CD8-positive, alpha-beta memory T cell (primary cell): ENCODE measurements at regions not wholly inside any gene's neighbourhood (a gene's known extent, or its start where the extent isn't known, plus 50 kb on each side); places are given as distances from the start of the nearest gene placed in this dataset.
A peak's percentile ranks its signal among the peaks of the same experiment; 100 is the strongest.
"Not testable (repeated sequence)": the region's sequence is repeated elsewhere in the genome, so short reads cannot be mapped to it uniquely, and the experiment has no call there.

Source experiments
- CTCF ChIA-PET: fragments of 350-600 bp; sonication (Branson Sonifier 250); formaldehyde crosslinking; loops from one replicate; lab custom pipeline; 2021; ENCODE audit warnings: antibody characterized with exemption; lab: Charles Lee
- POLR2A ChIA-PET: fragments of 350-600 bp; sonication (Branson Sonifier 250); formaldehyde crosslinking; loops from one replicate; lab custom pipeline; 2021; ENCODE audit warnings: antibody characterized with exemption; lab: Charles Lee
- DNase-seq, 5 donors: peaks; one replicate each; pipeline versions ENCODE4 v3.0.0 to v3.0.0-alpha.2; 2020 to 2022; ENCODE audit warnings: mixed read lengths in 1 of 5
- H3K27ac ChIP-seq: one replicate; pipeline ENCODE4 v1.7.0; 2013; ENCODE audit warnings: low read depth, mild to moderate bottlenecking, low read length, moderate library complexity
- H3K27me3 ChIP-seq: 2 replicates; pipeline ENCODE4 v1.7.0; 2013; ENCODE audit warnings: low read length, mild to moderate bottlenecking; ENCODE audit not compliant: insufficient read depth, poor library complexity, severe bottlenecking
- H3K36me3 ChIP-seq: 2 replicates; pipeline ENCODE4 v1.7.0; 2013; ENCODE audit warnings: mild to moderate bottlenecking, low read length, moderate library complexity; ENCODE audit not compliant: insufficient read depth
- H3K4me1 ChIP-seq: 2 replicates; pipeline ENCODE4 v1.7.0; 2013; ENCODE audit warnings: mild to moderate bottlenecking, low read length, moderate library complexity; ENCODE audit not compliant: insufficient read depth
- H3K4me3 ChIP-seq: 2 replicates; pipeline ENCODE4 v1.7.0; 2013; ENCODE audit warnings: mild to moderate bottlenecking, low read length
- H3K9me3 ChIP-seq: 2 replicates; pipeline ENCODE4 v1.7.0; 2013; ENCODE audit warnings: mild to moderate bottlenecking, low read length
- H3K27ac Mint-ChIP-seq, 8 donors: one replicate each; pipeline ENCODE4 v1.8.0; 2020 to 2021; ENCODE audit warnings: mixed read lengths in 8 of 8, mild to moderate bottlenecking in 6 of 8, inconsistent platforms in 3 of 8, moderate library complexity in 3 of 8
- H3K27me3 Mint-ChIP-seq, 2 donors: one replicate each; pipeline ENCODE4 v1.8.0; 2020 to 2021; ENCODE audit warnings: mixed read lengths in 2 of 2, mild to moderate bottlenecking in 1 of 2, moderate library complexity in 1 of 2
- H3K36me3 Mint-ChIP-seq, 3 donors: one replicate each; pipeline ENCODE4 v1.8.0; 2020 to 2021; ENCODE audit warnings: mixed read lengths in 3 of 3, inconsistent platforms in 1 of 3, mild to moderate bottlenecking in 1 of 3
- H3K4me1 Mint-ChIP-seq, 3 donors: one replicate each; pipeline ENCODE4 v1.8.0; 2020 to 2021; ENCODE audit warnings: mixed read lengths in 3 of 3, inconsistent platforms in 1 of 3, mild to moderate bottlenecking in 1 of 3
- H3K4me3 Mint-ChIP-seq, 7 donors: one replicate each; pipeline ENCODE4 v1.8.0; 2020 to 2021; ENCODE audit warnings: mixed read lengths in 7 of 7, mild to moderate bottlenecking in 6 of 7, moderate library complexity in 4 of 7, inconsistent platforms in 2 of 7
- H3K9me3 Mint-ChIP-seq, 5 donors: one replicate each; pipeline ENCODE4 v1.8.0; 2020 to 2022; ENCODE audit warnings: mixed read lengths in 5 of 5, mild to moderate bottlenecking in 3 of 5, moderate library complexity in 2 of 5, inconsistent platforms in 1 of 5

DNA sequence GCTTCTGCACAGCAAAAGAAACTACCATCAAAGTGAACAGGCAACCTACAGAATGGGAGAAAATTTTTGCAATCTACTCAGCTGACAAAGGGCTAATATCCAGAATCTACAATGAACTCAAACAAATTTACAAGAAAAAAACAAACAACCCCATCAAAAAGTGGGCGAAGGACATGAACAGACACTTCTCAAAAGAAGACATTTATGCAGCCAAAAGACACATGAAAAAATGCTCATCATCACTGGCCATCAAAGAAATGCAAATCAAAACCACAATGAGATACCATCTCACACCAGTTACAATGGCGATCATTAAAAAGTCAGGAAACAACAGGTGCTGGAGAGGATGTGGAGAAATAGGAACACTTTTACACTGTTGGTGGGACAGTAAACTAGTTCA, 132.0 kb downstream of the ZFAND4 start:
- H3K27ac ChIP-seq, H3K36me3 ChIP-seq, H3K27ac Mint-ChIP-seq, POLR2A ChIA-PET, DNase-seq, H3K9me3 Mint-ChIP-seq, H3K4me1 ChIP-seq, H3K4me3 ChIP-seq, H3K9me3 ChIP-seq, CTCF ChIA-PET, H3K27me3 ChIP-seq, H3K27me3 Mint-ChIP-seq, H3K4me3 Mint-ChIP-seq: not testable (repeated sequence)
- H3K4me1 Mint-ChIP-seq = peaks cover 23 to 34% (median 29%) of the 10 kb centered on the region in 3 donors
- H3K36me3 Mint-ChIP-seq = peaks cover 7 to 15% (median 11%) of the 10 kb centered on the region in 3 donors

DNA sequence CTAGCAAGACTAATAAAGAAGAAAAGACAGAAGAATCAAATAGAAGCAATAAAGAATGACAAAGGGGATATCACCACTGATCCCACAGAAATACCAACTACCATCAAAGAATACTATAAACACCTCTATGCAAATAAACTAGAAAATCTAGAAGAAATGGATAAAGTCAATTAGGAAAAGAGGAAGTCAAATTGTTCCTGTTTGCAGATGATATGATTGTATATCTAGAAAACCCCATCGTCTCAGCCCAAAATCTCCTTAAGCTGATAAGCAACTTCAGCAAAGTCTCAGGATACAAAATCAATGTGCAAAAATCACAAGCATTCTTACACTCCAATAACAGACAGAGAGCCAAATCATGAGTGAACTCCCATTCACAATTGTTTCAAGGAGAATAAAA, 133.0 kb downstream of the ZFAND4 start:
- H3K36me3 ChIP-seq, POLR2A ChIA-PET, H3K9me3 Mint-ChIP-seq, H3K27me3 Mint-ChIP-seq, H3K4me1 ChIP-seq, H3K27ac ChIP-seq, H3K27me3 ChIP-seq, H3K4me3 Mint-ChIP-seq, H3K9me3 ChIP-seq, DNase-seq, H3K27ac Mint-ChIP-seq, CTCF ChIA-PET, H3K4me3 ChIP-seq: not testable (repeated sequence)
- Mint-ChIP-seq H3K4me1 (peaks cover 23 to 35% (median 26%) of the 10 kb centered on the region in 3 donors), H3K36me3 (peaks cover 5 to 15% (median 10%) of the 10 kb centered on the region in 3 donors)

DNA sequence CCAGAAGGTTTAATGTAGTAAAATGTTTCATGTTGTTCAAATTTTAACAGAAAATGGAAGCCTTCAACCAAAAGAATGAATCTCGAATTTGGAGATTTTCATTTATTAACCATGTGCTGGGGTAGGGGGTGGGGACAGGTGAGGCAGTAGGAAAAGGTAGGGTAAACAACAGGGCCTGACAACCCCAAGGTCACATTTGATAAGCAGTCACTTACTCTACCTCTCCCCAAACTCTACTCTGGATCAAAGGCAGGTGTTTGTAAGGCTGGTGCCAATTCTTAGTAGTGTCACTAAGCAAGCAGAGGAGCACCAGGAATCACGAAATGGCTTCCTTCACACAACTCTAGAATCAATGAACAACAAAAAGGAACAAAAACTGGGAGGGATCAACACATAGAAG, 138.0 kb downstream of the ZFAND4 start:
- peaks cover 10 to 36% (median 22%) of the 10 kb centered on the region in 3 donors for H3K36me3 Mint-ChIP-seq
- peaks cover 0 to 2% (median 0%) of the 10 kb centered on the region in 5 donors for H3K9me3 Mint-ChIP-seq
- H3K4me3 ChIP-seq = no peak overlapping the region
- H3K4me1 Mint-ChIP-seq = peaks cover 25 to 54% (median 26%) of the 10 kb centered on the region in 3 donors
- peaks cover 5% of the 10 kb centered on the region for H3K36me3 ChIP-seq
- DNase-seq = no peak
- H3K27me3 ChIP-seq = no peaks in the 10 kb centered on the region
- H3K27ac ChIP-seq = no peak overlapping the region
- no peaks in the 10 kb centered on the region for H3K4me1 ChIP-seq
- CTCF ChIA-PET = no interaction called here
- POLR2A ChIA-PET = no interaction called here
- H3K27ac Mint-ChIP-seq = no peak overlapping the region
- H3K4me3 Mint-ChIP-seq = no peak overlapping the region
- no peaks in the 10 kb centered on the region for H3K27me3 Mint-ChIP-seq
- H3K9me3 ChIP-seq = no peaks in the 10 kb centered on the region

DNA sequence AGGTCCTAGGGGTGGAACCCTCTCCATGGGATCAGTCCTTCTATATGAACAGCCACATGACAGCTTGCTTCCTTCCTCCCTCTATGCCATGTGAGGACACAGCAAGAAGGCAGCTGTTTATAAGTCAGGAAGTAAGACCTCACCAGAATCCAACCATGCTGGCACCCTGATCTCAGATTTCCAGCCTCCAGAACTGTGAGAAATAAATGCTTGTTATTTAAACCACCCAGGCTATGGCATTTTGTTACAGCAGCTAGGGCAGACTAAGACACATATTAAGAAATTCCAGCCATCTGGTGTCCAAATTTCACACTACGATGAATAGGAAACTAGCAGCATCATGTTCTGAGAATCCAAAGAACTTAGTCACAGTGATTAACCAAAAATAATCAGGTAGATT, 140.1 kb downstream of the ZFAND4 start:
- H3K4me3 Mint-ChIP-seq = no peak overlapping the region
- no peaks in the 10 kb centered on the region for H3K27me3 Mint-ChIP-seq
- Histone ChIP-seq H3K27ac (no peak overlapping the region), H3K4me1 (no peaks in the 10 kb centered on the region), H3K9me3 (no peaks in the 10 kb centered on the region), H3K36me3 (peaks cover 5% of the 10 kb centered on the region), H3K4me3 (no peak overlapping the region), H3K27me3 (no peaks in the 10 kb centered on the region)
- CTCF ChIA-PET = no interaction called here
- H3K36me3 Mint-ChIP-seq = peaks cover 18 to 36% (median 21%) of the 10 kb centered on the region in 3 donors
- no peak for DNase-seq
- POLR2A ChIA-PET = no interaction called here
- peaks cover 22 to 59% (median 25%) of the 10 kb centered on the region in 3 donors for H3K4me1 Mint-ChIP-seq
- H3K27ac Mint-ChIP-seq = no peak overlapping the region
- no peaks in the 10 kb centered on the region for H3K9me3 Mint-ChIP-seq

DNA sequence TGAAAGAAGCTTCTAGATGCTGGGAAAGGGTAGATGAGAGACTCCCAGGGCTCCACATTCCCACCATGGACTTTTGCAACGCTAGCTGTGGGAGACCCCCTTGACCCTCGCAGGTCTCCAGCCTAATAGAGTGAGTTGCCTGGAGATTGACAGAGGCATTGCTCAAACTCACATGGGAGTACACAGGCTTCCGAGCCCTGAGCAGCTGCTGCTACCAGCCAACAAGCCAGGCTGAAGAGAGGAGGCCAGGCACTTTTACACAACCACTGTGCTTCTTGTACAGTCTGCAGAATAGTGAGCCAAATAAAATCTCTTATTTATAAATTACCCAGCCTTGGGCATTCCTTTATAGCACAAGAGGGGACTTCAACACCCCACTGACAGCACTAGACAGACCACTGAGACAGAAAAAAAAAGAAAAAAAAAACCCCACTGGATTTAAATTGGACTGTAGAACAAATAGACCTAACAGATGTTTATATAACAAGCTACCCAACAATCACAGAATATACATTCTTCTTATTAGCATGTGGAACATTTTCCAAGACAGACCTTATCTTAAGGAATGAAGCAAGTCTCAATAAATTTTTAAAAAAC, 146.2 kb downstream of the ZFAND4 start:
- no peak overlapping the region for H3K4me3 Mint-ChIP-seq
- DNase-seq = no peak
- peak overlapping the region in 1 of 8 donors; percentile 10 for H3K27ac Mint-ChIP-seq
- Histone ChIP-seq H3K27ac (no peak overlapping the region), H3K4me1 (no peaks in the 10 kb centered on the region), H3K9me3 (no peaks in the 10 kb centered on the region), H3K36me3 (no peaks in the 10 kb centered on the region), H3K27me3 (no peaks in the 10 kb centered on the region), H3K4me3 (no peak overlapping the region)
- peaks cover 20 to 55% (median 26%) of the 10 kb centered on the region in 3 donors for H3K4me1 Mint-ChIP-seq
- ChIA-PET CTCF (no interaction called here), POLR2A (no interaction called here)
- H3K27me3 Mint-ChIP-seq = no peaks in the 10 kb centered on the region
- H3K9me3 Mint-ChIP-seq = no peaks in the 10 kb centered on the region
- H3K36me3 Mint-ChIP-seq = peaks cover 22 to 29% (median 27%) of the 10 kb centered on the region in 3 donors

DNA sequence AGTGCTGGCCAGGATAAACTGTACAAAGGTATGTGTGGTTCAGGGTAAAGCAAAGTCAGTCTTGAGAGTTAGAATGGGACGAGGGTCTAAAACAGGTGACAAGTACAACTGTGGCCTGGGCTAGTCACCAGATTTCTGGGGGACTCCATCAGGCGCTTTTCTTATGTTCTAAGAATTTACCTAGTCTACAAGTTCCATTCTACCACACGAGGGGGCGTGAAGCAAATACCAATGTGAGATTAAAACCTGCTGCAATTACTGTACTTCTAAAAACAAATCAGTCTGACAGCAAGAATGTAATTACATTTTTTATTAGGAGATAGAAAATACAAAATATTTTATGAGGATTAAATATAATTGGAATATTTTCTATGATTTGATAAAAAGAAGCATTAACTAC, 146.5 kb downstream of the ALOX5 start:
- CTCF ChIA-PET = no interaction called here
- H3K4me3 Mint-ChIP-seq = no peak overlapping the region
- Histone ChIP-seq H3K36me3 (no peaks in the 10 kb centered on the region), H3K27me3 (no peaks in the 10 kb centered on the region), H3K4me1 (no peaks in the 10 kb centered on the region), H3K4me3 (no peak overlapping the region), H3K9me3 (no peaks in the 10 kb centered on the region), H3K27ac (no peak overlapping the region)
- H3K4me1 Mint-ChIP-seq = peaks cover 19 to 61% (median 29%) of the 10 kb centered on the region in 3 donors
- POLR2A ChIA-PET = no interaction called here
- peaks cover 0 to 18% (median 2%) of the 10 kb centered on the region in 3 donors for H3K36me3 Mint-ChIP-seq
- no peaks in the 10 kb centered on the region for H3K27me3 Mint-ChIP-seq
- H3K27ac Mint-ChIP-seq = no peak overlapping the region
- DNase-seq = no peak
- no peaks in the 10 kb centered on the region for H3K9me3 Mint-ChIP-seq

DNA sequence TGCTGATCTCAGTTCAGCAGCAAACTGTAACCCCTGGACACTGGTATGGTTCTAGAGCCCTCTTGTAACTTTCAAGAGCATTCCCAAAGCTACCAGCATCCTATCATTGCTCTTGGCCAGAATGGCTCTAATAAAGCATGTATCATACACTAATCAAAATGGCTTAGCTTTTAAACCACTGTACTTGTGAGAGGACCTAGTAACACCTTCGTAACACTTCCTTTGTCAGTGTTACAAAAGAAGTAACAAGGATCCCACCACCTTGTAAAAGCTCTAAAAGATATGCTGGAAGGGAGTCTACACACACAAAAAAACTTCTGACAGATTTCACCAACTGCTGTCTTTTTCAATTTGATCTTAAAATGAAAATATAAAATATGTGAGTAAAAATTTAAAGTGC, 144.7 kb downstream of the ALOX5 start:
- Mint-ChIP-seq H3K9me3 (no peaks in the 10 kb centered on the region), H3K4me1 (peaks cover 21 to 69% (median 40%) of the 10 kb centered on the region in 3 donors), H3K27me3 (no peaks in the 10 kb centered on the region), H3K36me3 (peaks cover 0 to 14% (median 0%) of the 10 kb centered on the region in 3 donors), H3K27ac (no peak overlapping the region), H3K4me3 (no peak overlapping the region)
- Histone ChIP-seq H3K4me3 (no peak overlapping the region), H3K36me3 (no peaks in the 10 kb centered on the region), H3K27me3 (no peaks in the 10 kb centered on the region), H3K9me3 (no peaks in the 10 kb centered on the region), H3K4me1 (no peaks in the 10 kb centered on the region), H3K27ac (no peak overlapping the region)
- ChIA-PET POLR2A (no interaction called here), CTCF (no interaction called here)
- DNase-seq = no peak

DNA sequence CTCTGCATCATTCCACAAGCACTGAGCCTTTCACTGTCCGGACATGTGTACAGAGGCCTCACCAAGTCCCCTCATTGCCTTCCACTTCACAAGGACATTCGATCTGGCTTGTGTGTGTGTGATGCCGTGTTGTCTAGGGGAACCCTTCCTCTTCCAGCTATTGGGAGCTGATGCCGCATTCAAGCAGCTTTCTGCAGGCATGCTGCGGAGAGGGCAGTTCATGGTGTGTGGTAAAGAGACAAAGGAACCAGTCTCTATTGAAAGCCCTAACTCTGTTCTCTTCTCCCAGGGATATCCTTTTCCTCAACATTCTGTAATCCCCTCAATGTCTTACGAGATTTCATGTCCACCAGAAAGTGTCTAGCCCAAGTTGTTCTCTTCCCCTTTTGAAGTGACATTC, 141.6 kb downstream of the ALOX5 start:
- H3K9me3 ChIP-seq = no peaks in the 10 kb centered on the region
- Mint-ChIP-seq H3K27me3 (no peaks in the 10 kb centered on the region), H3K4me1 (peaks cover 21 to 55% (median 41%) of the 10 kb centered on the region in 3 donors), H3K36me3 (peaks cover 0 to 9% (median 0%) of the 10 kb centered on the region in 3 donors), H3K9me3 (no peaks in the 10 kb centered on the region), H3K4me3 (no peak overlapping the region), H3K27ac (peak overlapping the region in 3 of 8 donors; percentile 7 to 55 (median 24))
- H3K27ac ChIP-seq = no peak overlapping the region
- POLR2A ChIA-PET = no interaction called here
- no peak for DNase-seq
- CTCF ChIA-PET = no interaction called here
- no peaks in the 10 kb centered on the region for H3K36me3 ChIP-seq
- no peaks in the 10 kb centered on the region for H3K4me1 ChIP-seq
- no peak overlapping the region for H3K4me3 ChIP-seq
- no peaks in the 10 kb centered on the region for H3K27me3 ChIP-seq
